ENCODE measurements at regions not wholly inside any gene's neighbourhood (a gene's known extent, or its start where the extent isn't known, plus 50 kb on each side); places are given as distances from the start of the nearest gene placed in this dataset.

GRCh38 chr10:113479346-113480080, 73.3 kb upstream of the HABP2 start:
- Histone ChIP-seq H3K4me1 (peaks cover 23 to 30% of the 10 kb centered on the region in 2 donors), H3K27me3 (no peaks in the 10 kb centered on the region), H3K4me3 (replicated peaks in 1 of 3) (no peak overlapping the region), H3K36me3 (no peaks in the 10 kb centered on the region), H3K27ac (no peak overlapping the region), H3K9me3 (no peaks in the 10 kb centered on the region)
- WGBS, 2 donors = 92 to 95% methylated on average over 8 to 9 of the region's 9 CpGs
- no peak for DNase-seq
- intact Hi-C loops (cut with DNase I) = no loop called here
- TF ChIP-seq POLR2A (IDR thresholded peaks at IDR 0.05) = no peak
- no peak for TF ChIP-seq CTCF (IDR thresholded peaks at IDR 0.05)

- WGBS, 2 donors = 65 to 73% methylated on average over 1 of the region's 1 CpG
- Histone ChIP-seq H3K27ac (no peak overlapping the region), H3K9me3 (no peaks in the 10 kb centered on the region), H3K36me3 (no peaks in the 10 kb centered on the region), H3K4me3 (replicated peaks in 1 of 3) (no peak overlapping the region), H3K27me3 (no peaks in the 10 kb centered on the region), H3K4me1 (peaks cover 18 to 25% of the 10 kb centered on the region in 2 donors)
- intact Hi-C loops (cut with DNase I) = no loop called here
- no peak for TF ChIP-seq POLR2A (IDR thresholded peaks at IDR 0.05)
- no peak for TF ChIP-seq CTCF (IDR thresholded peaks at IDR 0.05)
- no peak for DNase-seq
Measured at GRCh38 chr10:113480081-113480360, 72.8 kb upstream of the HABP2 start.

GRCh38 chr10:113480851-113481502, 71.9 kb upstream of the HABP2 start:
- no peak overlapping the region for H3K27ac ChIP-seq
- peaks cover 12 to 21% of the 10 kb centered on the region in 2 donors for H3K4me1 ChIP-seq
- no peaks in the 10 kb centered on the region for H3K27me3 ChIP-seq
- WGBS, 2 donors = 73 to 86% methylated on average over 6 of the region's 6 CpGs
- H3K4me3 ChIP-seq (replicated peaks in 1 of 3) = no peak overlapping the region
- no peaks in the 10 kb centered on the region for H3K36me3 ChIP-seq
- TF ChIP-seq CTCF (IDR thresholded peaks at IDR 0.05) (no peak), POLR2A (IDR thresholded peaks at IDR 0.05) (no peak)
- intact Hi-C loops (cut with DNase I) = no loop called here
- H3K9me3 ChIP-seq = no peaks in the 10 kb centered on the region
- no peak for DNase-seq

GRCh38 chr10:113484487-113484886, 68.4 kb upstream of the HABP2 start:
- intact Hi-C loops (cut with DNase I) = no loop called here
- WGBS, 2 donors = 38 to 94% methylated on average over 2 of the region's 2 CpGs

More at GRCh38 chr10:113484487-113484886, 68.4 kb upstream of the HABP2 start:
- no peak overlapping the region for H3K4me3 ChIP-seq (replicated peaks in 1 of 3)
- TF ChIP-seq POLR2A (IDR thresholded peaks at IDR 0.05) (no peak), CTCF (IDR thresholded peaks at IDR 0.05) (no peak)
- no peaks in the 10 kb centered on the region for H3K27me3 ChIP-seq
- H3K9me3 ChIP-seq = no peaks in the 10 kb centered on the region
- H3K36me3 ChIP-seq = no peaks in the 10 kb centered on the region
- H3K4me1 ChIP-seq = peaks cover 29 to 36% of the 10 kb centered on the region in 2 donors
- no peak for DNase-seq
- no peak overlapping the region for H3K27ac ChIP-seq
